HG02852 (cell line): ENCODE measurements at regions not wholly inside any gene's neighbourhood (a gene's known extent, or its start where the extent isn't known, plus 50 kb on each side); places are given as distances from the start of the nearest gene placed in this dataset.
"Not testable (repeated sequence)": the region's sequence is repeated elsewhere in the genome, so short reads cannot be mapped to it uniquely, and the experiment has no call there.

ENCODE experiments used
- ATAC-seq: cut with Tn5 transposase; IDR thresholded peaks from one replicate; pipeline ENCODE4 v1.9.1; 2021; ENCODE audit warnings: mild to moderate bottlenecking, moderate library complexity; ENCODE audit not compliant: unreplicated experiment

DNA sequence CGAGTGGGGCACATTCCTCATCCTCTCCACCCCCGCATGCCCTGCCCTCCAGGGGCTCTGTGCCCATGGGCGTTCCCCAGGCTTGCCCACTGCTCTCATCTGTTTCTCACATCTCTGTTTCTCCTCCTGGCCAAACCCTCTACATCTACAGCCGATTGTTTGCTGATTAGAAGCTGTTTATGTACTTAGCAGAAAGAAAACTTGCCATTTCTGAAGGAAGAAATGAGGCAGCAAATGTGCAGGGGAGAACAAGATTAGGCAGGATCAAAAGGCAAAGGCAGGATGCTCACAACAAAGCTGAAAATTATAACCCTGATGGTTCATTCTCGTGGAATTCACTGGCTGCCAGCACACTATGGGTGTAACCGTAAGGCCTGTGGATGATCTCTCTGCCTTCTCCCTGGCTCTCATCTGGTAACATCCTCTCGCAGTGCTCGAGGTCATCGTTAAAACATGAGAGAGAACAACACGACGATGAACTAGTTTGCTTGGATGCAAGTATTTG is 111.6 kb upstream of the KLF14 start:
- ATAC-seq: no peak

DNA sequence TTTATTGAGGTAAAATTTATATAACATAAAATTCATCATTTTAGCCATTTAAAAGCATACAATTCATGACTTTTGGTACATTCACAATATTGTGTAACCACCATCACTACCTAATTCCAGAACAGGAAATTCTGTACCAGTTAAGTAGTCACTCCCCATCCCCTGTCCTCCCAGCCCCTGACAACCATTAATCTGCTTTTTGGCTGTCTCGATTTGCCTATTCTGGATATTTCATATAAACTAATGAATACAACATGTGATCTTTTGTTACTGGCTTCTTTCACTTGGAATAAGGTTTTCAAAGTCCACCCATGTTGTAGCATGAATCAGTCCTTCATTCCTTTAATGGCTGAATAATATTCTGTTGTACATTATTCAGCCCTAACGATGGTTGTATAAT is 115.6 kb upstream of the KLF14 start:
- ATAC-seq: no peak

DNA sequence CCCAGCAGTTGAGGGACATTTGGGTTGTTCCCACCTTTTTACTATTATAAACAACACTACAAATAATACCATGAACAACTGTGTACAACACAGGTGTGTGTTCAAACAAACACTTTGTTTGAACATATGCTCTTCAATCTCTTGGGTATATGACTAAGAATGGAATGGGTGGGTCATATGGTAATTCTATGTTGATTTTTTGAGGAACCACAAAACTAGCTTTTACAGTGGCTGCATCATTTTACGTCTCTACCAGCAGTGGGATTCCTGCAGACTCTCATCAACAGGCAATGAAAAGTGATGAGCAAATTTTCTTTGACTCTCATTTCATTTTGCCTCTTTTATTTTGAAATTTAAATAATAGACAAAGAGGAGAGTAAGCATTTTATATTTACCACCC is 116.9 kb upstream of the KLF14 start:
- ATAC-seq: no peak

DNA sequence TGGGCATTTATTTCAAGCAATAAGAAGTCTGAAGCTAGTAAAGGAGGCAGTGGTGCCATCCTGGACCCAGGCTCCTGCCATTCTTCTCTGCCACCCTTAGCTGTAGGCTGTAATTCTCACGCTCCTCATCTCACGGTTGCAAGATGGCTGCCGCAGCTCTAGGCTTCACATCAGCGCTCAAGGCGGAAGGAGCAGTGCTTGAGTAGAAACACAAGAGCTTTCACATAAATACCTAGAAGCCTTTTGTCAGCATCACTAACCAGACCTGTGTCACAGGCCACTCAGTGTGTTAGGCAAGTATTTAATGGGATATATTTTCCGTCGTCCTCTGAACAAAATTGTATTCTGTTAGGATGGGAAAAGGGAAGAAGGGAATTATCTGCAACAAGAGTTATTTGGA is 118.9 kb upstream of the KLF14 start:
- ATAC-seq: no peak

DNA sequence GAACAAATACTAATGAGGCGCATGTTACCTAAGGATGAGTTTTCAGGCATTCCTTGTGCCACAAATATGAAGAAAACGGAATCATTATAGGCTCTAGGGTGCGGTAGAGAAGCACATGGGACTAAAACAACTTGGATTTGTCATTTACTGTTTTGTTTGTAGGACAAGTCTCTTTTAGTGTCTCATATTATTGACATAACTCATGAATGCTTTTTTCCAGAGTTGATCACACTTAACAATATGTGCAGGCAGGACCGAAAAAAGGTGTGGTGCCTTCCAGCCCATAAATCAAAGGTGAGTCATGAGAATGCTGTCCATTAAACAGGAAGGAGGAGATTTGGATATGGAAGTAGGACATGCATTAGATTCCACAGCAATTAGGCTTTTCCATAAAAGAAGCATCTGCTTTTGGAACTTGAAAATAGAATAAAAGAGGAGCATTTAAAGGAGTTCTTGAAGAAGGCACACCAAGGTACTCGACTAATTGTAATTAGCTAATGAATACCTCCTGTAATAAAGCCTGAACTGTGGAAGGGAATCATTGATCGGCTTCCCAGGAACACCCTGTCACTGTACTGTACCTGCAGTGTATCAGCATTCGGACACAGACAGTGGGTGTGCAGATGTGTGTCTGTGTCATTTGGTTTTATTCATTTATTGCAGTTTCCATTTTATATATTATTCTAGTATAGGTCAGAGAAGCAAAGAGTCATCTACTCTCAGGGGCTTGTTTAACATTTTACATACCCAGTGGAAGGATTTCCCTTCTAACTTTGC is 119.7 kb upstream of the KLF14 start:
- no peak for ATAC-seq

DNA sequence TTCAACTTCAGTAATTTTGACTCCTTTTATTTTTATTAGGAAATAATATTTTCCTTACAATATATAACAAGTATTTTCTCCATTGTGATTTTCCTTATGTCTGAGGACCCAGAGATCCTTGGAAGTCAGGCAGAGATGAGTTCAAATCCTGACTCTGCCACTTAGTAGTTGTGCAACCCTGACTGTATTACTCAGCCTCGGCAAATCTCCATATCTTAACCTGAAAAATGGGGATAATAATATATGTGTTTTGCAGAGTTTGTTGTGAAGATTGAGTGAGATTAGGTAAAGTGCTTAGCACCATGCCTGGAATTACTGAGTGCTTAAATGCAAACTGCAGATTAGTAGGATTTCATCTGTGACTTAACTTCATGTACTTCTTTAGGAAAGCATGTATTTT is 120.5 kb upstream of the KLF14 start:
- no peak for ATAC-seq

DNA sequence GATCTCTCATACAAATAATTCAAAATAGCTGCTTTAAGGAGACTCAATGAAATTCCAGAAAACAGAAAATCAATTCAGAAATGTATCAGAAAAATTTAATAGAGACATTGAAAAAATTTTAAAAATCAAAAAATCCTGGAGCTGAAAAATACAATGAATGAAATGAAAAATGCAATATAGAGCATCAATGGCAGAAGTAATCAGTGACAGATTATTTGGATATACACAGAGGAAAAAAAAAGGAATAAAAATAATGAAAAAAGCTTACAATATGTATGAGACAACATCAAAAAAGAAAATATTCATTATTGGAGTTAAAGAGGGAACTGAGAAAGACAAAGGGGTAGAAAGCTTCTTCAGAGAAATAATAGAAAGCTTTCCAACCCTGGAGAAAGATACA is 122.9 kb upstream of the KLF14 start:
- no peak for ATAC-seq

DNA sequence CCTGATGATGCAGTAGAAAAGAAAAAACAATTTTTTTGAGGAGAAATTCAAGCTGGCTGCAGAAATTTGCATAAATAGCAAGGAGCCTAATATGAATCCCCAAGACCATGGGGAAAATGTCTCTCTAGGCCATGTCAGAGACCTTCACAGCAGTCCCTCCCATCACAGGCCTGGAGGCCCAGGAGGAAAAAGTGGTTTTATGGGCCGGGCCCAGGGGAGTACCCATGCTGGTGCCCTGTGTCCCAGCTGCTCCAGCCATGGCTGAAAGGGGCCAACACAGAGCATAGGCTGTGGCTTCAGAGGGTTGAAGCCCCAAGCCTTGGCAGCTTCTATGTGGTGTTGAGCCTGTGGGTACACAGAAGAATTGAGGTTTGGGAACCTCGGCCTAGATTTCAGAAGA is 126.8 kb upstream of the KLF14 start:
- not testable (repeated sequence) for ATAC-seq

DNA sequence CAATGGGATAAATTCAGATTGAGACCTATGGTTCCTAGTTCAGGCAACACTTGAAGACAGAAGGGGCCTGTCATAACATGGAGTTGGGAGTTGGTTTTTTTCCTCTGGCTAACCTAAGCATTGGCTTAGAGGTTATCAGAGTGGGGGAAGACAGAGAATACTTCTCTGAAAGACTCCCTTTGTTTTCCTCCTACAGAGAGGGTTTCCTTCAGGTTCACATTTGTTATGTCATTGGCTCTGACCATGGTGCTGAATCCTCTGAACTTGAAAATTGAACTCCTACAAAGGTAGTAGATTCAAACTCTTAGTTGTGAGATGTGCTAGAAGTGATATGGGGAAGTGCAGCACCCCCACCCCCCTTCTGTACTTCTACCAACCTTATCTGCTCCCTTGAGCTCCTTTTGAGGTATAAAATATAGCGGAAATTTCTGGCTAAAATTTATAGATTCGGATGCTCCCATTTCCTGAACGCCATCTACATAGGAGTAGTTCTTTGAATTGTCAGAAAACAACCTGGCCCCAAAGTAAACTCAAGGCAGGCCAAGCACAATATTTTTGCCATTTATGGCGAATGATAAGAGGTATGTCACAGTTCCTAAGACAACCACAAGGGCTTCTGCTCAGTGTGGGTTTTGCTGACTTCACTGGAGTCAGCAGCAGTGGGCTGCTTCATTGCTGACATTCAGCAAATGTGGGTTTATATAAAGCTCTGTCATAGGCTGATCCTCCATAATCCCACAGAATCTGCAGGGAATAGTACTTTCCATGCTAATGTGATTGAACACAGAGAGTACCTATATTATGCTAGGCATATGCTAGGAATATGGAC is 131.6 kb upstream of the KLF14 start:
- no peak for ATAC-seq

DNA sequence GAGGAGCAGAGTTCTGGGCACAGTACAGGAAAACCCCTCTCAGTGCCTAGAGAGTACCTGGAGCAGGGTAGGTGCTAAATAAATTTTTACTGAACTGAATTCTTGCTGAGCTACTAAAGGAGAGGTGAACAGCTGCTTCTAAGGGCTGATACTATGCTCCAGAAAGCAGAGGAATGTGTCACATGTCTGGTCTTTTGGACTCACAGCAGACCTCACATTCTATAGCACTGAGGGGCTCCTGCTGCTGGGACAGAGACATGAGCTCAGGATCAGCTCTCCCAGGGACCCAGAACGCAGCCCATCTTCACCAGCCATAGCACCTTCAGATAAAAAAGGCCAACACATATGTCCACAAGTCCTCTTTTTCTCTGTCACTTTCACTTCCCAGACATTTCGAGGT is 133.0 kb upstream of the KLF14 start:
- no peak for ATAC-seq

DNA sequence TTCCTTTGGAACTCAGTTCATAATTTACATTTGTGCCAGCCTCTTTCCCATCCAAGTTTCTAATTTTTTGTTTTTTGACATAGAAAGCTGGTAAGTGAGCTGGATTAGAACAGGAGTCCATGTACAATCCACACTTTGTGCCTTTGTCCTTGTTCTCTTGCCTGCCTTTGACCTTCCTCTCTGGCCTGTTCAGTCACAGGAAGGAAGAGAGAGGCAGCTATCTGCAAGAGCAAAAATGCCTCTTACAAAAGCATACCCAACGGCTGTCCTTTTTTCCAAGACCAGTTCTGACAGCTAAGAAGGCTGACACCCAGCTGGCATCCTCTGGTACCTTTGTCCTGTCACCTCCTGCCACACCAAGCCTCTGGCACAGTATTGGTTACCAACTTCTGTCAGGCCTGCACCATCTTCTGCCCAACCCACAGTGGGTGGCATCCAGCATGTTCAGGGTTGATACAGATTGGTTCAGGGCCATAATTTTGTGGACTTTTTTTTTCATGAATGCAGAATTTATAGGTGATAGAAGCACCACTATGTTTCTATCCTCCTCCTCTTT is 133.7 kb upstream of the KLF14 start:
- no peak for ATAC-seq

DNA sequence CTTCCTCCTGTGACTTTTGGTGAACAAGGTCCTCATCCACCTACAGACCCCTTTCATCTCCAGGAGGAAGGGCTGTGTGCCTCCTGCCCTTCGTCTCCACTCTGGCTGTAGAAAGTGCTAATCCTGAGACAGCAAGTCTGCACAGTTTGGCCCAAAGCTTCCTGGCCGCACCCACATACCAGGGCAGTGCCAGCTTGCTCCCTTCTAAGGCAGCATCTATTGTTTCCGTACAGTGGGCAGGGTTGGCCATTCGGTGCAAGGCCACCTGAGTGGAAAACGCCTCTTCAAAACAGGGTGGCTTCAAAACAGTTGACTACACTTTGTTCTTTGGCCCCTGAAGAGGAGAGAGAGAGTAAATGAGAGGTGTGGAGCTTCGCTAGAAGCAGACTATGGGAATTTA is 134.1 kb upstream of the KLF14 start:
- ATAC-seq: no peak

DNA sequence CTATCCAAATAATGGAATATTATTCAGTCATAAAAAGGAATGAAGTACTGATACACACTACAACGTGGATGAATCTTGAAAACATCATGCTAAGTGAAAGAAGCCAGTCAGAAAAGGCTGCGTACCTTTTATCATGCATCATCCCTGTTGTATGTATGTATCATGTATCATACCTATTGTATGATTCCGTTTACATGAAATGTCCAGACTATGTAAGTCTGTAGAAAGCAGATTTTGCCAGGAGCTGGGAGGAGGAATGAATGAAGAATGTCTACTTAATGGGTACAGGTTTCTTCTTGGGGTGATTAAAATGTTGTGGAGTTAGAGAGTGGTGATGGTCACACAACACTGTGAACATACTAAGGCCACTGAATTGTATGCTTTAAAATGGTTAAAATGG is 135.9 kb upstream of the KLF14 start:
- ATAC-seq: no peak

DNA sequence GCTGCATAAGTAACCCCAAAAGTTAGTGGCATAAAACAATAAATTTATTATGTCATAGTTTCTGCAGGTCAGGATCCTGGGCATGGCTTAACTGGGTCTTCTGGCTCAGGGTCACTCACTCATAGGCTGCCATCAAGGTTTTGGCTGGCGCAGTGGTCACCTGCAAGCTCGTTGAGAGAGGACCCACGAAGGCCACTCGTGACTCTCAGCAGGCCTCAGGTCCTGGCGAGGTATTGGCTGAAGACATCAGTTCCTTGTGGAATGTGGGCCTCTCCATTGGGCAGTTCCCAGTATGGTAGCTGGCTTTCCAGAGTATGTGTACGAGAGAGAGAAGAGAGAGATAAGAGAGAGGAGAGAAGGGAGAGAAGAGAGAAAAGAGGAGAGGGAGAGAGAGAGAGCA is 138.3 kb upstream of the KLF14 start:
- ATAC-seq: no peak

DNA sequence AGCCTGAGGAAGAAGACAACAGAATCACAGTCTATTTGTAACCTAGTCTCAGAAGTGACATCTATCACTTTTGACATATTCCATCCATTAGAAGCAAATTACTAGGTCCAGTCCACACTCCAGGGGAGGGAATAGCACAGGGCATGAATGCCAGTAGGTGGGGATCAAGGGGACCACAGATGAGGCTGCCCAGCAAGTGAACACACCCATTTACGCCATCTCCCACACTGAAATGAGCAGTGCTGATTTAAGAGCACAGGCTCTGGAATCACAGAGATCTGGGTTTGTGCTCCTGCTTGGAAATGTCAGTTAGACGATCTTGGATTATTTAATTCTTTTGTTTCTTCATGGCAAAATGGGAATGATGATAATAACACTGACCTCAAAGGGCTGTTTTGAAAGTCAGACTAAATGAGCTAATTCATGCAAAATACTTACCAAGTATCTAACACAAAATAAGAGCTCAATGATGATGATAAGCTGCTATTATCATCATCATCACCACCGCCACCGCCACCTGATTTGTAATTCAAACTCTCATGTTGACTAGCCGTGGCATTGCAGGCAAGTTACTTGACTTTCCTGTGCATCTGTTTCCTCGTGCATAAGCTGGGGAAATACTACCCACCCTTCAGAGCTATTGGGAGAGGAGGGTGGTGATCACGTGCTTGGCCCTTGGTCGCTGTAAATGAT is 138.9 kb upstream of the KLF14 start:
- ATAC-seq: no peak

DNA sequence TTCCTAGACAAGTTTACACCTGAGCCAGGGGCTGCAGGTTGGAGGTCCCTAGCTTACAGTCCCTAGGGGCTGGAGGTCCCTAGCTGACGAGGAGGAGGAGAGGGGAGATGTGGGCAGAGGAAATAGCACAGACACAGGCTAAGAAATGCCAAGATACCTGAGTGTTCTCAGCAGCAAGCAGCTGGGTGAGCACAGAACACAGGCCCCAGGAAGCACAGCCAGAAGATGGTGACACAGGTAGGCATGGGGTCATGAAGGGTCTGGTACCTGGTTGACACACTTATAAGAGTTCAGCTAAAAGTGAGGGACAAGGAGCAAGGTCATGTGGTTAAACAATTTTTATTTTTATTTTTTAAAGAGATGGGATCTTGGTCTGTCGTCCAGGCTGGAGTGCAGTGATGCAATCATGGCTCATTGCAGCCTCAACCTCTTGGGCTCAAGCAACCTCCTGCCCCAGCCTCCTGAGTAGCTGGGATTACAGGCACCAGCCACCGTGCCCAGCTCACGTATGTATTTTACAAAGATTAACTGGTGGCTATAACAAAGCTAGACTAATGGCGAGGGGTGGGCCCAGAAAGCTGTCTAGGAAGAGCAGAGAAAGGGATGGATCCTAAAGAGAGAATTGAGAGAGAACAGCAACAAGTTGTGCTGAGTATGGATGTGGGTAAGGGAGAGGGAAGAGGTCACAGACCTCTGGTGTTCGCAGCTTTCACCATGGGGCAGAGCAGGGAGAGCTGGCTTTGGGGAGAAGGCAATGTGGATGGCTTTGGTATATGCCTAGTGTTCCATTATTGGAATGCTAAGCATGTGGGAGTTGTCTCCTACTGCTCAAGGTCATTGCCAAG is 140.3 kb upstream of the KLF14 start:
- no peak for ATAC-seq

DNA sequence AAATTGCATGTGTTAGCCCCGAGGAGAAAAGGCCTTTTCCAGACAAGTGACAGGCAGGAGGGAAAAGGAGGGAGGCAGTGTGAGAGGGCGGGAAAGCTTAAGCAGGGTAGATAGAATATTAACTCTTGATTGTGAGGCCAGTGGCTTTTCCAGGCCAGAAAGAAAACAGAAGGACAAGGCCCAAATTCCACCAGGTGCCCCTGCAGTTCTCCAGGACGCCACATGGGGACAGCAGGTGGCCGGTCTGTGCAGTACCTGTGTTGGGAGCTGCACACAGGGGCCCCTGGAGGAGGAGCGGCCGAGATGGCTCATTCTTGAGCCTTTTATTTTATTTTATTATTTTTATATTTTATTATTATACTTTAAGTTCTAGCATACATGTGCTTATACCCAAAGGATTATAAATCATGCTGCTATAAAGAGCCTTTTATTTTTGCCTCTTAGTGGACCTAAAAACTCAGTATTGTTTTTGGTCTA is 141.3 kb upstream of the KLF14 start:
- no peak for ATAC-seq

DNA sequence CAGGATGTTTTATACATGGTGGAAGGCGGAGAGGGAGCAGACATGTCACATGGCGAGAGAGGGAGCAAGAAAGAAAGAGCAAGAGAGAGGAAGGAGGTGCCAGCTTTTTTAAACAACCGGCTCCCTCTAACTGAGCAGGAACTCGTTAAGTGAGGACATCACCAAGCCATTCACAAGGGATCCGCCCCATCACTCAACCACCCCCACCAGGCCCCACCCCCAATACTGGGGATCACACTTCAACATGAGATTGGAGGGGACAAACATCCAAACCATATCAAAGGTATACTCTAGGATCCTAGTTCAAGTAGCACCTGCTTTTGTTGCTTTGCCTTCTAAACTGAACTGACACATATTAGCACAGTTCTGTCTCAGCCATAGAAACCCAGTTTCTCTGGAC is 141.9 kb upstream of the KLF14 start:
- ATAC-seq: no peak

DNA sequence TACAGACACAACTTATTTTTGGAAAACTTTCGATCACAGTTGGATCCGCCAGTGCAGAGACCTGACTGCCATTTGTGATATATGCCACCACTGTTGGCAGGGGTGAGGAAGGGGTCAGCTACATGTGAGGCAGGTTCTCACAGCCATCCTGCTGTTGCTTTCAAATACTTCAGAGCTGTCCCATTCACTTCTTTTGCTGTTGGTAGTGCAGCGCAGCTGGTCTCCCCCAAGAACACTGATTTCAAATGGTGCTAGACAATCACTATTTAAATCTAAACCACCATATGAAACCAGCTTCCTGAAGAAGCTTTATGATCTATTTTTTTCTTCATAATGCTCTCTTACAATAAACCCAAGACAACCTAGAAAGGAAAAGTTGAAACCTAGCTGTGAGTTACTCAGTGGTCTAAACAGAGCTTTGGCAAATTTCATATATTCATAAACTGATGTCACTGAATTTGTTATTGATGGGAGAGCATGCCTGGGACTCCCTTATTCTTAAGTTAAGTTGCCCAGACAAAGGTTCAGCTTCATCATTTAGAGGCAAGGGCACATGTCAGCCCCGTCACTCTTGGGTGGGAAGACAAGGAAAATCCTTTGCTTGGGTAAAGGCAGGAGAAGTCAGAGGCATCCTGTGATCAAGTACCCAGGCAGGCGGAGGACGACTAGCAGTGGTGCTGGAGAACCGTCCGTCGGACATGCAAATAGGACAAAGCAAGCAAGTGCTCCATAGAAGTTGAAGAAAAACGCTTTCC is 143.4 kb upstream of the KLF14 start:
- no peak for ATAC-seq

DNA sequence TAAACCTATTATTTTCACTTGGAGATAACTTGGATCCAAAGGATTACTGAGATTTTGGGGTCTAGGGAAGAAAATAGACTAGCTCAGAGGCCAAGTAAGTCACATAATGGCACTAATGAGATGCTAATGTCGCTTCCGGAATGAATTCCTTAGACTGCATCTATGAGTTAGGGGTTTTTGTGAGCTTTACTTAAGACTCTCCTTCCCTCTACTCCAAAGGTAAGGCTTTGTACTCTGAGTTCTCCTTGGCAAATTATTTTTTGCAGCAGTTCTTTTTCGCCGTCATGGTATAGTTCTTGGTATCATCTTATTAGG is 143.9 kb upstream of the KLF14 start:
- ATAC-seq: no peak
